B cell (primary cell): ENCODE measurements at regions not wholly inside any gene's neighbourhood (a gene's known extent, or its start where the extent isn't known, plus 50 kb on each side); places are given as distances from the start of the nearest gene placed in this dataset.

Source experiments
- CTCF ChIP-seq: fragments of 200-600 bp; IDR thresholded peaks from one replicate; pipeline ENCODE4 v1.8.0; 2022; ENCODE audit warnings: antibody characterized with exemption, mild to moderate bottlenecking
- EZH2 ChIP-seq: IDR thresholded peaks from 2 replicates; pipeline ENCODE4 v1.6.1; 2012; ENCODE audit warnings: borderline replicate concordance, low read depth, mild to moderate bottlenecking, moderate library complexity, low read length; ENCODE audit not compliant: insufficient read depth, poor library complexity, severe bottlenecking

GRCh38 chr11:70630816-70631623 lies 232.7 kb downstream of the CTTN start:
- no peak for TF ChIP-seq EZH2
- no peak for TF ChIP-seq CTCF
